ENCODE measurements at regions not wholly inside any gene's neighbourhood (a gene's known extent, or its start where the extent isn't known, plus 50 kb on each side); places are given as distances from the start of the nearest gene placed in this dataset.
"Not testable (repeated sequence)": the region's sequence is repeated elsewhere in the genome, so short reads cannot be mapped to it uniquely, and the experiment has no call there.

DNA sequence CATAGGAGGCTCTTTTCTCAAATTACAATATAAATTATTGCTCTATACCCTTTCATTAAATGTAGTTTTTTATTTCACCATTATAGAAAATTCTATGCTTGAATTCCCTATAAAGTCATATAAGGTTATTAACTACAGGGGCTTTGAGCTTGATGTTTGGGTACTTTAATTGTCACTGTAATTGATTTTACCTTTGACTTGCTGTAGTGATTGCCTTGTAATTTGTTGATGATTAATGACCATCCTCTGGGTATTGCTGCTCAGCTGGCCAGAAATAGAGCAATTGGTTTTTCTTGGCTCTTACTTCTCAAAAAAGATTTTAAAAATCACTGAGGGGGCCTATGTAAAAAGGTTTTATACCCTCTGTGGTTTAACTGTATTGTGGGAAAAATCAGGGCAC is 1186.0 kb downstream of the KHDRBS2 start:
- TF ChIP-seq, protein P1, sequence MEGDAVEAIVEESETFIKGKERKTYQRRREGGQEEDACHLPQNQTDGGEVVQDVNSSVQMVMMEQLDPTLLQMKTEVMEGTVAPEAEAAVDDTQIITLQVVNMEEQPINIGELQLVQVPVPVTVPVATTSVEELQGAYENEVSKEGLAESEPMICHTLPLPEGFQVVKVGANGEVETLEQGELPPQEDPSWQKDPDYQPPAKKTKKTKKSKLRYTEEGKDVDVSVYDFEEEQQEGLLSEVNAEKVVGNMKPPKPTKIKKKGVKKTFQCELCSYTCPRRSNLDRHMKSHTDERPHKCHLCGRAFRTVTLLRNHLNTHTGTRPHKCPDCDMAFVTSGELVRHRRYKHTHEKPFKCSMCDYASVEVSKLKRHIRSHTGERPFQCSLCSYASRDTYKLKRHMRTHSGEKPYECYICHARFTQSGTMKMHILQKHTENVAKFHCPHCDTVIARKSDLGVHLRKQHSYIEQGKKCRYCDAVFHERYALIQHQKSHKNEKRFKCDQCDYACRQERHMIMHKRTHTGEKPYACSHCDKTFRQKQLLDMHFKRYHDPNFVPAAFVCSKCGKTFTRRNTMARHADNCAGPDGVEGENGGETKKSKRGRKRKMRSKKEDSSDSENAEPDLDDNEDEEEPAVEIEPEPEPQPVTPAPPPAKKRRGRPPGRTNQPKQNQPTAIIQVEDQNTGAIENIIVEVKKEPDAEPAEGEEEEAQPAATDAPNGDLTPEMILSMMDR (IDR thresholded peaks at IDR 0.05) = no peak
- no peak overlapping the region for H3K27ac ChIP-seq
- intact Hi-C loops (cut with DNase I) = no loop called here
- H3K9me3 ChIP-seq = no peaks in the 10 kb centered on the region
- no peaks in the 10 kb centered on the region for H3K27me3 ChIP-seq
- ATAC-seq (no peak), FAIRE-seq (no peak), DNase-seq (no peak)
- no peaks in the 10 kb centered on the region for H3K4me1 ChIP-seq
- H3K4me3 ChIP-seq = no peak overlapping the region
- no peaks in the 10 kb centered on the region for H3K36me3 ChIP-seq

DNA sequence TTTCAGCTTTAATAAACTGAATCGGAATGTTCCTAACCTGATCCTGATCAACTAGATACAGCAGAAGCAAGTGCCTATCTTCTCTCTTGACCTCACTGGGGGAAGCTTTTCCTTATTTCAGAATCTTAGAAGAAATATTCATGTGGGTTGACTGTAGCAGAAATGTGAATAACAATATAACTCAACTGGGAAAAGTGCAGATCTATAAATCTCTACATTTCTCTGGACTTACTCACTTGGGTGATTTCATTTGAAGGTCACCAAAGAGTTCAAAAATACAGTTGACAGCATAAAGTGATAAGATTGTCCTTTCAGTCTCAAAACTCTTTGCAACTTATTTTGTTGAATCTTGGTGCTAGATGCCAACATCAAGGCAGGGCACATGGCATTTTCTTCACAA is 1186.5 kb downstream of the KHDRBS2 start:
- DNase-seq; H3K4me3 ChIP-seq; H3K4me1 ChIP-seq; intact Hi-C loops (cut with DNase I); H3K27me3 ChIP-seq; ATAC-seq; H3K36me3 ChIP-seq; H3K9me3 ChIP-seq; H3K27ac ChIP-seq; FAIRE-seq: not testable (repeated sequence)
- WGBS, 2 donors = 59 to 77% methylated on average over 1 of the region's 1 CpG

DNA sequence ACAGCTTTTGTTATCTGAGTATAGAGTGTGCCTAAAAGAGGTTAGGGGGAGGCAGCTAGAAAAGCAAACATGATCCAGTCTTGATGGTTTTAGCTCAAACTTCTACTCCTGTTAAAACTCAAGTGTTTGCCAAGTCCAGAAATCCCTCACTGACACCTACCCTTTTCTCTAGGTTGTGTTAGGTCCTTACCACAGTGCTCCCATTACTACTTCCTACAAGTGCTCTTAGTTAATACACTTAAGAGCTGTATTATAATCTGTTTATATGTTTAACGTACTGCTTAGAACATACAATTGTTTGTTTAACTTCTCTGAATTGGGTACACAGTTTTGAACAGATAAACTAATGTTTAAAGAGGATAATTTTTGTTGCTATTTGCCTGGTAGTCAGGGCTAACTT is 1198.0 kb downstream of the KHDRBS2 start:
- WGBS, 2 donors = 33 to 35% methylated on average over 1 of the region's 1 CpG
- H3K4me1 ChIP-seq; H3K9me3 ChIP-seq; H3K4me3 ChIP-seq; H3K36me3 ChIP-seq; H3K27me3 ChIP-seq; DNase-seq; H3K27ac ChIP-seq; FAIRE-seq; intact Hi-C loops (cut with DNase I); ATAC-seq: not testable (repeated sequence)

DNA sequence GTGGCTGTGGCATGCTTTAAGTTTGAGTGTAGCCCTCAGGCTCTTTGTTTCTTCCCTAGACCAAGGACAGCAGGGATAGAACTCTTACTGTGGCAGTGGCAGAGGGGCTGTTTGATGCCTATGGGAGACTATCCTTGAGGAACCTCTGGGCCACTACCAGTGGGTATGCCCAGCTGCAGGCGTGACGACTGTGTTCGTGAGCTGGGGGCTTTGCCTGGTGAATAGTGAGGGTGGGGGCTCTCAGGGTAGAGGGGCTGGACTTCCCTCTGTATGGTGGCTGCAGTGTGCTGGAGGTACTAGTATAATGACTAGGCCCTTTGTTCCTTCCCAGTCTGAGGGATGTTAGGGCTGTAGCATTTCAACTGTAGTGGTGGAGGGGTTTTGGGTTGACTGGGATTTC is 1242.0 kb downstream of the KHDRBS2 start:
- no peak for DNase-seq
- no peaks in the 10 kb centered on the region for H3K4me1 ChIP-seq
- H3K27ac ChIP-seq = no peak overlapping the region
- no peak for ATAC-seq
- intact Hi-C loops (cut with DNase I) = no loop called here
- H3K4me3 ChIP-seq = no peak overlapping the region
- H3K9me3 ChIP-seq = no peaks in the 10 kb centered on the region
- H3K27me3 ChIP-seq = no peaks in the 10 kb centered on the region
- FAIRE-seq = no peak
- TF ChIP-seq, protein P1 (IDR thresholded peaks at IDR 0.05) = no peak
- no peaks in the 10 kb centered on the region for H3K36me3 ChIP-seq
- WGBS, 2 donors = 64 to 71% methylated on average over 3 of the region's 3 CpGs
